Endothelial cell of umbilical vein (primary cell): ENCODE measurements at regions not wholly inside any gene's neighbourhood (a gene's known extent, or its start where the extent isn't known, plus 50 kb on each side); places are given as distances from the start of the nearest gene placed in this dataset.

Experiments used
- BruUV-seq: library from RNA; stranded (reverse); fragments of 400-500 nt; replicated peaks from 2 replicates; lab custom pipeline; 2021; lab: Mats Ljungman, UMichigan
- CTCF ChIA-PET: fragments of 300-600, 350-600 bp; sonication (Branson Sonifier 250); formaldehyde crosslinking; loops from one replicate; lab custom pipeline; 2021; ENCODE audit warnings: antibody characterized with exemption, inconsistent platforms; lab: Charles Lee
- POLR2A ChIA-PET: fragments of 300-600, 350-600 bp; sonication (Branson Sonifier 250); formaldehyde crosslinking; loops from one replicate; lab custom pipeline; 2021; ENCODE audit warnings: antibody characterized with exemption, inconsistent platforms; lab: Charles Lee
- DNase-seq: peaks from one replicate; pipeline ENCODE4 v3.0.0-alpha.2; 2011; ENCODE audit warnings: low read depth, low spot score
- FAIRE-seq: peaks from 2 replicates; lab custom pipeline; 2011; peaks lifted over from hg19 to GRCh38; lab: Jason Lieb, UNC
- H2AFZ ChIP-seq: 2 replicates; pipeline ENCODE4 v1.6.0; 2012; ENCODE audit warnings: low read depth, low read length, control low read depth, inconsistent platforms
- H3K27ac ChIP-seq: 2 replicates; pipeline ENCODE4 v1.5.1; 2011; ENCODE audit warnings: low read depth, mild to moderate bottlenecking, control low read depth, low read length, moderate library complexity; ENCODE audit not compliant: insufficient read depth
- H3K27me3 ChIP-seq, 2 experiments: 2 replicates each; pipeline versions ENCODE4 v1.6.0 to v1.6.1; 2011; ENCODE audit warnings: low read length in 2 of 2, mixed read lengths in 1 of 2; ENCODE audit not compliant: control insufficient read depth in 2 of 2, insufficient read depth in 2 of 2
- H3K36me3 ChIP-seq, 2 experiments: 2 replicates in 1 of 2; 3 replicates in 1 of 2; pipeline ENCODE4 v1.5.1; 2011; ENCODE audit warnings: low read length in 2 of 2, mild to moderate bottlenecking in 1 of 2, moderate library complexity in 1 of 2; ENCODE audit not compliant: control insufficient read depth in 2 of 2, insufficient read depth in 2 of 2; ENCODE audit errors: extremely low read depth in 1 of 2
- H3K4me1 ChIP-seq: 3 replicates; pipeline ENCODE4 v1.5.1; 2011; ENCODE audit warnings: mild to moderate bottlenecking, low read length; ENCODE audit not compliant: control insufficient read depth, insufficient read depth; ENCODE audit errors: extremely low read depth
- H3K4me2 ChIP-seq: 2 replicates; pipeline ENCODE4 v1.6.1; 2011; ENCODE audit warnings: low read length, control low read depth, mixed read lengths; ENCODE audit not compliant: insufficient read depth
- H3K4me3 ChIP-seq, 3 experiments: fragments of 200-600 bp in 1 of 3; sonication (generic), shearing (Covaris generic) in 1 of 3; replicated peaks in 1 of 3; 2 replicates each; pipeline ENCODE4 v1.5.1; 2011 to 2016; ENCODE audit warnings: control low read depth in 3 of 3, low read length in 3 of 3, mild to moderate bottlenecking in 2 of 3, inconsistent platforms in 1 of 3, low read depth in 1 of 3, moderate library complexity in 1 of 3; ENCODE audit not compliant: insufficient read depth in 1 of 3
- H3K79me2 ChIP-seq: 2 replicates; pipeline ENCODE4 v1.6.0; 2012; ENCODE audit warnings: low read length, inconsistent platforms; ENCODE audit not compliant: control insufficient read depth, insufficient read depth
- H3K9ac ChIP-seq: replicated peaks from 2 replicates; pipeline ENCODE3; 2011; ENCODE audit warnings: low read length, control low read depth; ENCODE audit not compliant: insufficient read depth; ENCODE audit errors: extremely low read depth
- H3K9me1 ChIP-seq: replicated peaks from 3 replicates; pipeline ENCODE4 v1.6.0; 2011; ENCODE audit warnings: mild to moderate bottlenecking, low read length; ENCODE audit not compliant: control insufficient read depth, insufficient read depth; ENCODE audit errors: extremely low read depth
- H3K9me3 ChIP-seq: replicated peaks from 2 replicates; pipeline ENCODE4 v1.5.1; 2012; ENCODE audit warnings: low read length, inconsistent platforms; ENCODE audit not compliant: control insufficient read depth, insufficient read depth
- H4K20me1 ChIP-seq: replicated peaks from 2 replicates; pipeline ENCODE3; 2011; ENCODE audit warnings: mild to moderate bottlenecking, low read length; ENCODE audit not compliant: control insufficient read depth, insufficient read depth; ENCODE audit errors: extremely low read depth
- CTCF ChIP-seq, 2 donors: IDR thresholded peaks; 1 replicate in 1 of 2; 2 replicates in 1 of 2; pipeline ENCODE4 v1.5.1; 2011; ENCODE audit warnings: low read length in 2 of 2, mild to moderate bottlenecking in 2 of 2, moderate library complexity in 2 of 2, control low read depth in 1 of 2, inconsistent platforms in 1 of 2, low read depth in 1 of 2; ENCODE audit not compliant: insufficient read depth in 1 of 2; ENCODE audit errors: extremely low read depth in 1 of 2
- FOS ChIP-seq: IDR thresholded peaks from 2 replicates; pipeline ENCODE4 v1.6.1; 2011; ENCODE audit warnings: mild to moderate bottlenecking, low read length, moderate library complexity, borderline replicate concordance; ENCODE audit not compliant: insufficient read depth
- GATA2 ChIP-seq: IDR thresholded peaks from 2 replicates; pipeline ENCODE4 v1.7.0; 2011; ENCODE audit warnings: low read depth, mild to moderate bottlenecking, moderate library complexity, mixed read lengths, low read length; ENCODE audit not compliant: insufficient read length, insufficient read depth
- JUN ChIP-seq: IDR thresholded peaks from 2 replicates; pipeline ENCODE4 v1.6.1; 2011; ENCODE audit warnings: borderline replicate concordance, low read depth; ENCODE audit not compliant: insufficient read length, insufficient read depth
- MAX ChIP-seq: IDR thresholded peaks from 2 replicates; pipeline ENCODE4 v1.6.1; 2011; ENCODE audit not compliant: insufficient read depth, insufficient read length
- dilution Hi-C: fragments of 300-500 bp; cut with MboI; formaldehyde crosslinking; loops from one replicate; pipeline ENCODE4 v1.15.0; 2019; ENCODE audit warnings: low sequenced_read_pairs; ENCODE audit not compliant: extremely low pct_ligation_motif_present
- intact Hi-C: fragments of 100-400 bp; cut with micrococcal nuclease; formaldehyde crosslinking; loops from one replicate; pipeline ENCODE4 v1.10.0; 2022

- Histone ChIP-seq H3K4me3 (no peak overlapping the region), H3K79me2 (no peaks in the 10 kb centered on the region), H3K9ac (no peak overlapping the region), H3K9me3 (no peaks in the 10 kb centered on the region), H3K4me1 (no peaks in the 10 kb centered on the region), H3K4me2 (no peak overlapping the region), H4K20me1 (no peaks in the 10 kb centered on the region), H2AFZ (no peak overlapping the region), H3K36me3 (no peaks in the 10 kb centered on the region), H3K9me1 (no peaks in the 10 kb centered on the region), H3K27ac (no peak overlapping the region), H3K27me3 (no peaks in the 10 kb centered on the region)
- FAIRE-seq (no peak), DNase-seq (no peak)
- BruUV-seq: no TSS peak
- TF ChIP-seq GATA2: no peak
- POLR2A ChIA-PET: no interaction called here
- CTCF ChIA-PET: interaction anchor here (1.9 kb wide), 1 partner anchor 9 kb away, joined by 8 read pairs; no protein-coding TSS in a partner anchor
- intact Hi-C loops: no loop called here
- dilution Hi-C loops: no loop called here
These were observed 757.6 kb downstream of the TBL1XR1 start for GRCh38 chr3:176439729-176440128.

- no peak overlapping the region for H3K4me3 ChIP-seq
- DNase-seq (no peak), FAIRE-seq (no peak)
- BruUV-seq: no TSS peak
- no peak overlapping the region for H3K27ac ChIP-seq
- no peaks in the 10 kb centered on the region for H3K9me1 ChIP-seq
- ChIA-PET CTCF (no interaction called here), POLR2A (no interaction called here)
- H2AFZ ChIP-seq: no peak overlapping the region
- H4K20me1 ChIP-seq: no peaks in the 10 kb centered on the region
- no peaks in the 10 kb centered on the region for H3K9me3 ChIP-seq
- peaks cover 0 to 3% of the 10 kb centered on the region in 2 experiments for H3K27me3 ChIP-seq
- dilution Hi-C loops (no loop called here), intact Hi-C loops (loop anchor here (5.0 kb wide), 1 partner anchor 475 kb away; no protein-coding TSS in a partner anchor)
- no peak for TF ChIP-seq MAX
- no peak for TF ChIP-seq FOS
- TF ChIP-seq JUN: no peak
- TF ChIP-seq CTCF (IDR thresholded peaks at IDR 0.05; ENCODE audit: extremely low read depth in 1 of 2, insufficient read depth in 1 of 2, low read depth in 1 of 2, low read length in 2 of 2): no peak
- no peaks in the 10 kb centered on the region for H3K36me3 ChIP-seq
- no peaks in the 10 kb centered on the region for H3K79me2 ChIP-seq
- H3K4me2 ChIP-seq: no peak overlapping the region
- H3K9ac ChIP-seq: no peak overlapping the region
- H3K4me1 ChIP-seq: no peaks in the 10 kb centered on the region
These were observed 765.3 kb downstream of the TBL1XR1 start for GRCh38 chr3:176431991-176432390.
